Umbilical cord (tissue), 1 donor: ENCODE measurements at regions not wholly inside any gene's neighbourhood (a gene's known extent, or its start where the extent isn't known, plus 50 kb on each side); places are given as distances from the start of the nearest gene placed in this dataset.
"Not testable (repeated sequence)": the region's sequence is repeated elsewhere in the genome, so short reads cannot be mapped to it uniquely, and the experiment has no call there.

Source experiments
- DNase-seq: peaks from one replicate; pipeline ENCODE4 v3.0.0-alpha.2; 2015; ENCODE audit warnings: low spot score

- DNase-seq = no peak
Measured at GRCh38 chr14:105888784-105889665, 362.6 kb downstream of the TMEM121 start.

DNA sequence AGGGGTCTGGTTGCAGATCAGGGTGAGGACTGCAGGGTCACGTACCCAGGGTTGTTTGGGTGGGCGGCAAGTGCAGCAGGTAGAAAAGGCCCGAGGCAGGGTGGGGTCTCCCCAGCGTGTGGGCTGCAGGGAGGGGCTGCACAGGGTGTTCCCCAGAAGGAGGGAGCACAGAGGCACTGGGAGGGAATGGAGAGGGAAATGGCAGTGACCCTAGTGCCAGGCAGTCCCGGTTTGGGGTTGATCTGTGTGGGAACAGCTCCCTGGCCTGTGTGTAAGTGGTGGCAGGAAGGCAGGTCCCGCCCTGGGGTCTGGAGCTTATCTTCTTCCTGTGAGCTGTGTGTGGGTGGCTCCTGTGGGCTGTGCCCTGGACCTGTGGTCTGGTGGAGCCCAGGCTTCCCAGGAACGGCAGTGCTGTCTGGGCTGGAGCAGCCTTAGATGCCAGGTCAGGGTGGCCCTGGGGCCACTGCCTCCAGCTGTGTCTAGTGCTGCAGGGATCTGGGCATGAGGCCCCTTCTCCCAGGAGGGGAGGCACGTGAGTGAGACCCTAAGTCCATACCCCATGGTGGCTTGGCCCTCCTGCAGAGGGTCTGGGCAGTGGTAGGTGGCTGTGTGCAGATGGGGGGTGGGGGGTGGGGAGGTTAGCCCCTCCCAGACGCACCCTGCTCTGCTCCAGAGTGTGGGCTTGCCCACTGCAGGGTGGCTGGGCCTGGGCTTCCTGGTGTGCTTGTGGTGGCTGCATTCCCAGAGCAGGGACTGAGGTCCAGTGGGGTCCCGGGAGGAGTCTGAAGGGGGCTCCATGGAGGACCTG is 363.5 kb downstream of the TMEM121 start:
- DNase-seq = no peak

- DNase-seq = no peak
Measured at GRCh38 chr14:105890474-105891220, 364.3 kb downstream of the TMEM121 start.

DNA sequence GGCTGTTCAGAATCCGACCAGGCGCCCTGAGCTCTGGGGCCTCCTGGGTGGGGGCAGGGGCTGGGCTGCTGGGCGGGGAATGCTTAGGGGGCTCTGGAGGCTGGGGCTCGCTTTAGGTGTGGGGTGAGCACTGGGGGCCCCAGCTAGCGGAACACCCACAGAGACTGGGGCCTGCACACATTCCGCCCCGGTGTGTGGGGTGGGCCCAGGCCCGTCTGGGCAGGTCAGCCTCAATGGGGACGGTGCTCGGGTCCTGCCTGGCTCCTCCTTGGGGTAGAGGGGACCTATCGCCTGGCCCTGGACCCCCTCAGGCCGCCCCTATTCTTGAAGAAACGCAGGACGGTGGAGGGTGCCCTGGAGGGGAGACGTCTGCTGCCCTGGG is 364.8 kb downstream of the TMEM121 start:
- no peak for DNase-seq

GRCh38 chr14:105891631-105892452 is 365.5 kb downstream of the TMEM121 start:
- DNase-seq = no peak

GRCh38 chr14:105892453-105893441 is 366.4 kb downstream of the TMEM121 start:
- not testable (repeated sequence) for DNase-seq

DNA sequence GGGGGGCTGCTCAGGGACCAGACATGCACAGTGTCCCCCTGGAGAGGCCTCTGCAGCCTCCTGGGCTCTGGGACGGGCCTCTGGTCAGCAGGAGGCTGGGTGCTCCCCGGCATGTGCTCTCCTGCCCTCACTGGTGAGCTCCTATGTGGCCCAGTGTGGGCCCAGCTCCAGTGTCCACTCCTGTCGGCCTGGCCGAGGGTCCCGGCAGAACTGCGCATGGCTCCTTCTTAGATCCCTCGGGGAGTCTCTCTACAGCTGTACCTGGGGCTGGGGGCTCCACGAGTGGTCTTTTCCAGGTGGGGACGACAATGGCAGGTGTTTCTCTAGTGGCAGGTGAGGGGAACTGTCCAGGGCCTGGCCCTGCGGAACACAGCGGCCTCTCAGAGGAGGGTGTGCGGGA is 367.3 kb downstream of the TMEM121 start:
- not testable (repeated sequence) for DNase-seq

DNA sequence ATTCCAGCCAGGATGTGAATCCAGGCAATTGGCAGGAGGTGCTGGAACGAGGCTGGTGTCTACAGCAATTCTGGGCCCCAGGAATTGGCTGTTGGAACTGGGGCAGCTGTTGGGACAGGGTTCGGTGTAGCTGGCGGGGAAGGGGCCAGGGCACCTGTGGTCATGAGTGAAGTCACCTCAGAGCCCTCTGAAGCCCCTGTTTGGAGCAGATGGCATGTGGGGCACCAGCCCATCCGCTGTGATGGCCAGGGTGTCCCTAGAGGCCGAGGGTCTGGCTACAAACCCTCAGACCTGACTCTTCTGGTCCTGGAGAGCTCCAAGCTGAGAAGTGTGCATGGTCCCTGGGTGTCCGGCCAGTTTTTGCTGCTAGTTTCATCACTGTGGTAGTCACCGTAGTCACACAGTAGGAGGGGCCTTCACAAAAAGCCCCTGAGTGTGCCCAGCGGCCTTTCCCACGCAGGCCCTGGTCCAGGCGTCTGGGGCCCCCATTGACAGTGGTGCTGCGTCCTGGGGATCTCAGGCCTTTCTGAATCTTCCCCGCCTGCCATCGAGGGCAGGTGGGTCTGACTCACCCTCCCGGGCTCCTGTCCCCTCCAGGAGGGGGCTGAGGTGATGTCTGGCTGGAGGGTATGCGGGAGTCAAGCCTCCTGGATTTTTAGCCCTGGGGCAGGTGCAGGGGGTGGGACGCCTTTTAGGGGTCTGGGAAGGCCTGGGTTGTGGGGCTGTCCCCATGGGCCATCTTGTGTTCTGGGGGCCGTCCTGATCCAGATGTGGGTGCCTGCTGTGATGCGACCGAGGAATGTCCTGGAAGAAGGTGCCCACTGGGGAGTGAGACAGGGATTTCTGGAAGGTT is 368.0 kb downstream of the TMEM121 start:
- DNase-seq = no peak

DNA sequence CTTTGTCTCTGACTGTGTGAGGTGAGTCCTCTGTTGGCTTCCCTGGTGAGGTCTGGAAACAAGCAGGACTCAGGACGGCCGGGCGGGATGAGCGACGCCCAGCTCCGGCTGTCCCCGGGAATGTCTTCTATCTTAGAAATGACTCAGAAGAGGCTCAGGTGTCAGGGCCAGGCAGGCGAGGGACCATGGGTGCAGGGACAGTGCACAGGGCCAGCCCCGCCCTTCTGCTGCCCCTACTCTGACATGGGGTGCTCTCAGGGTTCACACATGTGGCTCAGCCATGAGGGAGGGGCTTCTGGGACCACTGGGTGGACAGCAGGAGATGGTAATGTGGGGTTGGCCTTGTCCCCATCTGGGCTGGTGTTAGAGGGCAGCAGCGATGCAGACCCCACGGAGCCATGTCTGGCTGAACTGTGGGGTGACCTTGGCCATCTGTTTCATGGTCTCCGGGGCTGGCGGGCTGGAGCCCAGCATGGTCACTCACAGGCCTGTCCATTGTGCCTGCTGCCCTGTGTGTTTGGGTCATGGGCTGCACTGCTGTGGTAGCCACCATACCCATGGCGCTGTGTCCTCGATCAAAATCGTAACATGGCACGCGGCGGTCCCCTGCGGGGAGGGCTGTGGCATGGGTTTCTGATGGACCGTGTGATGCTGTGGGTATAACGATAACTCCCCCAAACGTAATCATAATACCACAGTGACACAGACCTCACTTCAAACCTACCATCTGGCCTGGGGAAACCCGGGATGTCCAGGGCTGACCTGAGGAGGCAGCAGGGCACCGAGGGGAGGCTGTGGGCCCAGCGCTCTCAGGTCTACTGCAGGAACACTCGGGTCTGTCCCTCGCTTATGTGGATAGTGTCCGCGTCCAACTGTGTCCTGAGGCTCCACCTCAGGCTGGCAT is 368.8 kb downstream of the TMEM121 start:
- no peak for DNase-seq

GRCh38 chr14:105896206-105896605 is 369.8 kb downstream of the TMEM121 start:
- DNase-seq = not testable (repeated sequence)

DNA sequence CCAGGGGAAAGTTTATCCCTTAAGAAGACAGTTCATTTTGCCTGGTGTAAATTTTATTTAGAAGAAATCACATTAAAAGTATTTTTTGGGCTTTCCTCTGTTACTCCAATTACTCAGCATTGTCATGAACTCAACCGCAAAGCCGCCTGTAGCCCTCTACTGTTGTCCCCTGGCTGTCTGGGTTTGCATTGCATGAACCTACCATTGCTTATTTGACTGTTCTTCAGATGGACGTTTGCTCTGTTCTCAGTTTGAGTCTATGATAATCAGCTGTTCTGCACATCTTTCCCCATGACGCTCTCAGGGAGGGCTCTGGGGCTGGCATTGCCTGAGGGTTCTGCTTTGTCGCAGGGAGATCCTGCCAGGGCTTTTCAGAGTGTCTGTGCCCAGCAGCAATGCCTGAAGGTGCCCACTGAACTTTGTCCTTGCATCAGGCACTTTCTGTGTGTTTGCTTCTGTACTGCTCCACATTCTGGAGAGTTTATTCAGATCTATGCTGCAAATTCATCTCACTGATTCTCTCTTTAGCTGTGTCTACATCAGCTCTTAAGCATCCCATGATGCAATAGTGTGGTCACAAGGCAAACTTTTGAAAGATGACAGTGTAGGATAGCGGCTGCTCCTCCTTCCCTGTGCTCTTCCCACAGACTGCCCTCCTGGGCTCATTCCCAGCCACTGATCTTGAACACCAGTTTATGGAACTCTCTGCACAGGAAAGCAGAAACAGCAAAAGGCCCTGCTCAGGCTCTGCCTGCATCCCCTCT is 370.8 kb downstream of the TMEM121 start:
- not testable (repeated sequence) for DNase-seq

DNA sequence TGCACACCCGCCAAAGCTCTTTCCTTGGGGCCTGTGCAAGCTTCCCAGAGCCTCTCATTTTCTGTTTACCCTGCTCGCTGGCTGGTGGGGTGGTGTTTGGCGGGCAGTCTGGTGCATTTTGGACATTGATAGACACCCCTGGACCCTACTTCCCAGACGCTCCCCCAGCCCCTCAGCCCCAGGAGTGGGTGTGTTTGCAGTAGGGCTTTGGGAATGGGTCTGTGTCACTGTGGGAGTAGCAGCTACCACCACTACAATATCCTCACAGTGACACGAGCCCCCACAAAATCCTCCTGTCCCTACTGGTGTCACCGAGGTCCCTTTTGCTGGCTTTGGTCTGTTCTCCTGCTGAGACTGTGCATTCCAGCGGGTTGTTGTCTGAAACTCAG is 371.3 kb downstream of the TMEM121 start:
- no peak for DNase-seq

GRCh38 chr14:105898482-105899010 is 372.2 kb downstream of the TMEM121 start:
- DNase-seq = no peak

GRCh38 chr14:105899071-105899641 is 372.8 kb downstream of the TMEM121 start:
- DNase-seq = no peak

- no peak for DNase-seq
Measured at GRCh38 chr14:105899657-105900397, 373.4 kb downstream of the TMEM121 start.
